ENCODE measurements at regions not wholly inside any gene's neighbourhood (a gene's known extent, or its start where the extent isn't known, plus 50 kb on each side); places are given as distances from the start of the nearest gene placed in this dataset.

- DNase-seq (ENCODE audit: low read depth, low spot score): no peak
- Histone ChIP-seq H3K9me3 (ENCODE audit: control insufficient read depth, insufficient read depth, low read length) (no peaks in the 10 kb centered on the region), H3K27ac (ENCODE audit: low read depth, low read length) (no peak overlapping the region), H3K4me3 (ENCODE audit: low read depth, low read length) (no peak overlapping the region), H3K27me3 (ENCODE audit: control insufficient read depth, insufficient read depth, low read length) (no peaks in the 10 kb centered on the region)
- CTCF ChIA-PET: no interaction called here
- POLR2A ChIA-PET: no interaction called here
- no peak for TF ChIP-seq CTCF (IDR thresholded peaks at IDR 0.05; ENCODE audit: low read depth, low read length)
Observed at GRCh38 chr1:201754353-201754752, 74.6 kb upstream of the IPO9 start.

- H3K27me3 ChIP-seq (ENCODE audit: control insufficient read depth, insufficient read depth, low read length): no peaks in the 10 kb centered on the region
- POLR2A ChIA-PET: no interaction called here
- TF ChIP-seq CTCF (IDR thresholded peaks at IDR 0.05; ENCODE audit: low read depth, low read length): no peak
- DNase-seq (ENCODE audit: low read depth, low spot score): no peak
- H3K27ac ChIP-seq (ENCODE audit: low read depth, low read length): no peak overlapping the region
- H3K4me3 ChIP-seq (ENCODE audit: low read depth, low read length): no peak overlapping the region
- H3K9me3 ChIP-seq (ENCODE audit: control insufficient read depth, insufficient read depth, low read length): no peaks in the 10 kb centered on the region
- CTCF ChIA-PET: interaction anchor here (0.6 to 1.4 kb wide), 2 partner anchors 45 to 50 kb away, joined by 3 to 4 read pairs; no protein-coding TSS in a partner anchor
Observed at GRCh38 chr1:201755200-201755599, 73.8 kb upstream of the IPO9 start.

GRCh38 chr1:201756406-201756805 lies 72.6 kb upstream of the IPO9 start:
- CTCF ChIA-PET: interaction anchor here (1.4 kb wide), 1 partner anchor 52 kb away, joined by 4 read pairs; no protein-coding TSS in a partner anchor
- POLR2A ChIA-PET: interaction anchor here (0.5 to 1.8 kb wide), 2 partner anchors 8 to 23 kb away, joined by 5 read pairs; no protein-coding TSS in a partner anchor

GRCh38 chr1:201758499-201759050 lies 70.4 kb upstream of the IPO9 start:
- ChIA-PET CTCF (interaction anchor here (1.0 to 1.9 kb wide), 3 partner anchors 35 to 198 kb away, joined by 3 to 7 read pairs (median 4); no protein-coding TSS in a partner anchor), POLR2A (no interaction called here)
- H3K9me3 ChIP-seq (ENCODE audit: control insufficient read depth, insufficient read depth, low read length): no peaks in the 10 kb centered on the region
- no peak overlapping the region for H3K4me3 ChIP-seq (ENCODE audit: low read depth, low read length)
- no peaks in the 10 kb centered on the region for H3K27me3 ChIP-seq (ENCODE audit: control insufficient read depth, insufficient read depth, low read length)
- no peak for DNase-seq (ENCODE audit: low read depth, low spot score)
- TF ChIP-seq CTCF (IDR thresholded peaks at IDR 0.05; ENCODE audit: low read depth, low read length): no peak
- H3K27ac ChIP-seq (ENCODE audit: low read depth, low read length): no peak overlapping the region

More at GRCh38 chr1:201756406-201756805, 72.6 kb upstream of the IPO9 start:
- no peak overlapping the region for H3K27ac ChIP-seq (ENCODE audit: low read depth, low read length)
- DNase-seq (ENCODE audit: low read depth, low spot score): no peak
- H3K9me3 ChIP-seq (ENCODE audit: control insufficient read depth, insufficient read depth, low read length): no peaks in the 10 kb centered on the region
- no peaks in the 10 kb centered on the region for H3K27me3 ChIP-seq (ENCODE audit: control insufficient read depth, insufficient read depth, low read length)
- TF ChIP-seq CTCF (IDR thresholded peaks at IDR 0.05; ENCODE audit: low read depth, low read length): no peak
- no peak overlapping the region for H3K4me3 ChIP-seq (ENCODE audit: low read depth, low read length)

- TF ChIP-seq CTCF (IDR thresholded peaks at IDR 0.05; ENCODE audit: low read depth, low read length): no peak
- no peak overlapping the region for H3K4me3 ChIP-seq (ENCODE audit: low read depth, low read length)
- H3K27me3 ChIP-seq (ENCODE audit: control insufficient read depth, insufficient read depth, low read length): no peaks in the 10 kb centered on the region
- CTCF ChIA-PET: interaction anchor here (1.2 to 1.9 kb wide), 2 partner anchors 34 to 35 kb away, joined by 4 to 7 read pairs; no protein-coding TSS in a partner anchor
- no peak overlapping the region for H3K27ac ChIP-seq (ENCODE audit: low read depth, low read length)
- no peaks in the 10 kb centered on the region for H3K9me3 ChIP-seq (ENCODE audit: control insufficient read depth, insufficient read depth, low read length)
- POLR2A ChIA-PET: interaction anchor here (1.1 kb wide), 1 partner anchor 44 kb away, joined by 8 read pairs; no protein-coding TSS in a partner anchor
- DNase-seq (ENCODE audit: low read depth, low spot score): no peak
Observed at GRCh38 chr1:201759194-201759815, 69.7 kb upstream of the IPO9 start.
